ENCODE measurements at regions not wholly inside any gene's neighbourhood (a gene's known extent, or its start where the extent isn't known, plus 50 kb on each side); places are given as distances from the start of the nearest gene placed in this dataset.

- no peak for ATAC-seq
- no peaks in the 10 kb centered on the region for H3K36me3 Mint-ChIP-seq
Measured at GRCh38 chr10:10804061-10804460, 213.6 kb upstream of the CELF2 start.

GRCh38 chr10:10804998-10805740, 212.5 kb upstream of the CELF2 start:
- ATAC-seq, result no peak
- no peaks in the 10 kb centered on the region for H3K9me3 Mint-ChIP-seq
- H3K27ac Mint-ChIP-seq, result no peak overlapping the region
- DNase-seq (ENCODE audit: low spot score in 2 of 2), result no peak
- H3K36me3 Mint-ChIP-seq, result no peaks in the 10 kb centered on the region

More at GRCh38 chr10:10804061-10804460, 213.6 kb upstream of the CELF2 start:
- H3K9me3 Mint-ChIP-seq, result no peaks in the 10 kb centered on the region
- no peak overlapping the region for H3K27ac Mint-ChIP-seq
- no peak for DNase-seq (ENCODE audit: low spot score in 2 of 2)

GRCh38 chr10:10807106-10807505, 210.6 kb upstream of the CELF2 start:
- H3K9me3 Mint-ChIP-seq, result peaks cover 3 to 18% of the 10 kb centered on the region in 2 donors
- ATAC-seq, result no peak
- DNase-seq (ENCODE audit: low spot score in 2 of 2), result no peak
- H3K36me3 Mint-ChIP-seq, result no peaks in the 10 kb centered on the region
- no peak overlapping the region for H3K27ac Mint-ChIP-seq

DNA sequence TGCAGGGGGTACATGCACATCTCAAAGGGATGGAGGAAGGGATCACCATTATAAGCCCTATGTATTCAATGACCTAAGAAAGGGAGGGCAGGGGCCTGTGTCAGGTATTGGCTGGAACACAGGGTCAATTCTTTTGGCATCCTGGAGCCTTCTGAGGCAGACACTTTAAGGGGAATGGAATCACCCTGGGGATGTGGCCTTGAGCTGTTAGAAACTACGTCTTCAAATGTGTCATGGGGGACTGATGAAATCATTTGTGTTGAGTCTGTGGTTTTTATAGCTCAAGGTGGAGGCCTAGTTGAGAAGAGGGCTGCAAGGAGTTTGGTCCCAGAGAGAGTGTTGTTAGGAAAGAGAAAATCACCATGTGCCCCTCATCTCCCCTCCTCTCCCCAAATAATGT, 206.1 kb upstream of the CELF2 start:
- no peak for ATAC-seq

DNA sequence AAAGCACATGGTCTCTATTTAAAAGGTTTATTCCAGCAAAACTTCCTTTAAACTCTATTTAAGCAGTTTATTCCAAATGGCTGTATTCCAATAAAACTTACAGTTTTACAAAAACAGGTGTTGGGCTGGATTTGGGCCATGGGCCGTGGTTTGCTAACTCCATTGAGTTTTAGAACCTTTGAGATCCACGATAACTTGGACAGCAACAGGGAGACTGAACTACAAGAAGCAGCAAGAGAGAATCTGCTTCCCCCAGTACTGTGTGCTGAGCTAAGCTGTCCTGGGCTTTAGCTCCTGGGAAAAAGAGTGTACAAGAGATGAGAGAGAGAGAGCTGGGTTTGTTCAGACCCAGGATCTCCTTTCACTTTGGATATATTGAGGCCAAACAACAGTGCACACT, 204.0 kb upstream of the CELF2 start:
- H3K9me3 Mint-ChIP-seq, result peaks cover 8 to 31% of the 10 kb centered on the region in 2 donors
- DNase-seq (ENCODE audit: low spot score in 2 of 2) (no peak), ATAC-seq (no peak)
- H3K27ac Mint-ChIP-seq, result no peak overlapping the region
- H3K36me3 Mint-ChIP-seq, result no peaks in the 10 kb centered on the region

More for the DNA sequence above, 206.1 kb upstream of the CELF2 start:
- H3K9me3 Mint-ChIP-seq, result peaks cover 3 to 26% of the 10 kb centered on the region in 2 donors
- no peak overlapping the region for H3K27ac Mint-ChIP-seq
- DNase-seq (ENCODE audit: low spot score in 2 of 2), result no peak
- no peaks in the 10 kb centered on the region for H3K36me3 Mint-ChIP-seq

DNA sequence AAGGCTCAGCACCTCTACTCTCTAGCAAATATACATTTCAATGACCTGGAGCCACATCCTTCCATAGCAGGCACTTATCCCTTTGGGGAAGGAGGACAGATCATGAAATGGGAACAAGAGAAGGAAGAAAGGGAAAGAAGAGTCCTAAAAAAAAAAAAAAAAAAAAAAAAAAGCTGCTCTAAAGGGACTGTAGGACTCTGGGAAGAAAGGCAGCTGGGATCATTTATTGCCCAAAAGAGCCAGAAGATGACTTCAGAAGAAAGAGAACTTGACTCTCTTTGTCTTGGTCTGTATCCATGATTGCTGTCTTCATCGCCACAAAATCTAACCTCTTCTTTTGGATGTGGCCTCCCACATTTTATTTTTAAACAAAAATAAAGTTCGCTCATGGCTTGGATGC, 203.6 kb upstream of the CELF2 start:
- ATAC-seq, result no peak
- no peak overlapping the region for H3K27ac Mint-ChIP-seq

GRCh38 chr10:10816447-10816846, 201.2 kb upstream of the CELF2 start:
- Mint-ChIP-seq H3K36me3 (no peaks in the 10 kb centered on the region), H3K9me3 (peaks cover 8 to 19% of the 10 kb centered on the region in 2 donors)
- no peak for ATAC-seq

More for the DNA sequence above, 203.6 kb upstream of the CELF2 start:
- DNase-seq (ENCODE audit: low spot score in 2 of 2), result no peak
- Mint-ChIP-seq H3K36me3 (no peaks in the 10 kb centered on the region), H3K9me3 (peaks cover 8 to 31% of the 10 kb centered on the region in 2 donors)

GRCh38 chr10:10817609-10818008, 200.1 kb upstream of the CELF2 start:
- ATAC-seq (no peak), DNase-seq (ENCODE audit: low spot score in 2 of 2) (no peak)
- Mint-ChIP-seq H3K36me3 (no peaks in the 10 kb centered on the region), H3K9me3 (peaks cover 5 to 11% of the 10 kb centered on the region in 2 donors), H3K27ac (no peak overlapping the region)

More at GRCh38 chr10:10816447-10816846, 201.2 kb upstream of the CELF2 start:
- DNase-seq (ENCODE audit: low spot score in 2 of 2), result no peak
- no peak overlapping the region for H3K27ac Mint-ChIP-seq

DNA sequence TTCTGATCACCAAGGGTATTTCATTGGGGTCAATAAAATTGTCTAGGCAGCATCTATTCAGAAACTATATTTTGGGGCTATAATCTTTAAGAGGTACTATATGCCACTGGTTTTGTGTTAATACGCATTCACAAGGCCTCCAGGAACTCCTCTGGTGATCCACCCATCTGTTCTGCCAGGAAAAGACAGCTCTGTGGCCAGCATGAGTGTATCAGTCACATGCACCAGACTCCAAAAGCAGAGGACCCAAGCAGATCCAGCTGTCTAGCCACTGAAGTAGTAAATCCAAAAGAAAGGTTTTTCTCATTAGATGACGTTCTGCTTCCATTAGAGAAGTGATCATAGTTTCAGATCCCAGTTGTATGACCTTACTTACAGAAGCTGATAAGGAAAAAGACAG, 199.6 kb upstream of the CELF2 start:
- Mint-ChIP-seq H3K27ac (no peak overlapping the region), H3K9me3 (peaks cover 5 to 6% of the 10 kb centered on the region in 2 donors), H3K36me3 (no peaks in the 10 kb centered on the region)
- ATAC-seq (no peak), DNase-seq (ENCODE audit: low spot score in 2 of 2) (no peak)

GRCh38 chr10:10819206-10819856, 198.3 kb upstream of the CELF2 start:
- H3K9me3 Mint-ChIP-seq, result peaks cover 5% of the 10 kb centered on the region in 2 donors
- no peaks in the 10 kb centered on the region for H3K36me3 Mint-ChIP-seq
- ATAC-seq, result no peak
- H3K27ac Mint-ChIP-seq, result no peak overlapping the region
- DNase-seq (ENCODE audit: low spot score in 2 of 2), result no peak

GRCh38 chr10:10821926-10822325, 195.7 kb upstream of the CELF2 start:
- Mint-ChIP-seq H3K36me3 (no peaks in the 10 kb centered on the region), H3K27ac (no peak overlapping the region), H3K9me3 (peaks cover 5% of the 10 kb centered on the region in 2 donors)
- no peak for ATAC-seq
- no peak for DNase-seq (ENCODE audit: low spot score in 2 of 2)

DNA sequence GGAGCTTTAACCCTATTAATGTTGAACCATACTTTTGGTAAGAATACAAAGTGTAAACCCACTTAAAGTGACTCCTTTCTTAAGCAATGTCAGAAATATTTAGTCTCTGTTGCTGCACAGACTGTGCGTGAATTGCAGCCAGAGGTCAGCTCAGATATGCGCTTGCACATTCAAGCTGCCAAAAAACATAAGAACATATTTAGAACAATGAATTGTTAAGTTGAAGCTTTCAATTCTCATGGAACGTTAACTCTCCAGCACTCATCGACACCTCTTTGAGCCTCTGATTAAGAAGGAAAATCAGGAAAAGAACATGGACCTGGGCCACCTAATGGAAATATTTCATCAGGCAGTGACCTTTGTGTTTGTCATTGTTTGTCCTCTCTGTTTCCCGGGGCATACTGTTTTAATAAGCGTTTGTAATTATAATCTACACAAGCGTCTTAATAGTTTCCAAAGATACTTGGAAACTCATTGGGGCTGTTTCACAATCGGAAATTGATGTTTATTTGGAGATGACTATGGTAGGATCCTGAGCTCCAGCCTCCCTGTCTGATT, 193.0 kb upstream of the CELF2 start:
- no peak for DNase-seq (ENCODE audit: low spot score in 2 of 2)
- H3K9me3 Mint-ChIP-seq, result no peaks in the 10 kb centered on the region
- H3K36me3 Mint-ChIP-seq, result no peaks in the 10 kb centered on the region
- no peak for ATAC-seq
- no peak overlapping the region for H3K27ac Mint-ChIP-seq

GRCh38 chr10:10826125-10826524, 191.5 kb upstream of the CELF2 start:
- DNase-seq (ENCODE audit: low spot score in 2 of 2), result no peak
- Mint-ChIP-seq H3K36me3 (no peaks in the 10 kb centered on the region), H3K9me3 (no peaks in the 10 kb centered on the region), H3K27ac (no peak overlapping the region)
- ATAC-seq, result no peak

GRCh38 chr10:10828623-10829022, 189.0 kb upstream of the CELF2 start:
- H3K27ac Mint-ChIP-seq, result no peak overlapping the region
- H3K9me3 Mint-ChIP-seq, result no peaks in the 10 kb centered on the region
- H3K36me3 Mint-ChIP-seq, result no peaks in the 10 kb centered on the region
- no peak for DNase-seq (ENCODE audit: low spot score in 2 of 2)
- ATAC-seq, result no peak

- Mint-ChIP-seq H3K27ac (no peak overlapping the region), H3K9me3 (no peaks in the 10 kb centered on the region), H3K36me3 (no peaks in the 10 kb centered on the region)
- no peak for DNase-seq (ENCODE audit: low spot score in 2 of 2)
- no peak for ATAC-seq
Measured at GRCh38 chr10:10829576-10829975, 188.1 kb upstream of the CELF2 start.

DNA sequence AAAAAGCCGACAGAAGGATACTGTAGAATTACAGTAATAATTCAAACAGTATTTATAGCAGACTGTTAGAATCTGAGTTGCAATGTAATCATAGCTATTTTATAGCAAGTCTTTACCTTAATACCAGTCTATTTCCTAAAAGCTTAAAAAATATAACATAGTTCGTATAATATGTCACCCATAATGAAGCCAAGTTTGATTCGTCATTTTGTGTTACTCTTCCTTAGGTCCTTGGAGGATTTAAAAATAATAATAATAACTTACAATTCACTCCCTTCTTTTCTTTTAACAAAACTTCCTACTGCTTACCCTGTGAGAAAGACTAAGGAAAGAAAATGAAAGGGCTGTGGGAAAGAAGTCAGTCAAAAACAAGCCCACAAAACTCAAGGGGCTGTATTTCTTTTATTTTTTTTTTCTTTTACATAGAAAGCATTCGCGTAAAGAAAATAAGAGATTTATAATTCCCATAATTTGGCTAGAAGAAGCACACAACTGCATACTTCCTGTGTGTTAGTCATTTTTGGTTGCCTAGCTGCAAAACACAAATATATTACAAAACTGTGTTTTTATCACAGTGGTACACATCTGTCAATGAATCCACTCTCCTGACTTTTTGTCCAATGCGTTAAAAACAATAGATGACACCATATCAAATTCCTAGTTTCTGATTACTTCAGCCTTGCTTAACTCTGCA, 187.2 kb upstream of the CELF2 start:
- Mint-ChIP-seq H3K27ac (peak overlapping the region in 1 of 2 donors; percentile 33), H3K9me3 (no peaks in the 10 kb centered on the region), H3K36me3 (no peaks in the 10 kb centered on the region)
- ATAC-seq (no peak), DNase-seq (ENCODE audit: low spot score in 2 of 2) (no peak)

DNA sequence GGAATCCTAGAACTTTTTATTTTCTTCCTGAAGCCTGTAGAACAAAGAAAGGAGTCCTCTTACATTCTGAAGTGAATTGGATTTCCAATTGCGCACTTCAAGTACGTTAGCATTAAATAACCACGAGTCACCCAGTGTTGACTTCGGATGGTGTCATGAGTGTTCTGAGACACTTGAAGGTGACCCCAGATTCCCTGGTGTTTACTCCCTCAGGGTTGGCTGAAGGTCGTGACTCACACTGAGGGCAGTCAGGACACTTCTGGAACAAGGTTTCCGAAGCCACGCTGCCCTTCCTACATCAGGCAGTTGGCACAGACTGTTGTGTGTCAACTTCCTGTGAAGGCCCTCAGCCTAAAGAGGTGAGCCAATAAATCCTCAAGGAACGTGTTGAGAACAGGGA, 186.6 kb upstream of the CELF2 start:
- H3K9me3 Mint-ChIP-seq, result no peaks in the 10 kb centered on the region
- H3K36me3 Mint-ChIP-seq, result no peaks in the 10 kb centered on the region
- ATAC-seq, result no peak
- peak overlapping the region in 1 of 2 donors; percentile 33 for H3K27ac Mint-ChIP-seq
- no peak for DNase-seq (ENCODE audit: low spot score in 2 of 2)

Measured in activated naive CD4-positive, alpha-beta T cell treated with anti-CD3 and anti-CD28 coated beads, Interleukin-2, amount 50 U/mL, for 72 hours (primary cell).